ENCODE measurements at regions not wholly inside any gene's neighbourhood (a gene's known extent, or its start where the extent isn't known, plus 50 kb on each side); places are given as distances from the start of the nearest gene placed in this dataset.

DNA sequence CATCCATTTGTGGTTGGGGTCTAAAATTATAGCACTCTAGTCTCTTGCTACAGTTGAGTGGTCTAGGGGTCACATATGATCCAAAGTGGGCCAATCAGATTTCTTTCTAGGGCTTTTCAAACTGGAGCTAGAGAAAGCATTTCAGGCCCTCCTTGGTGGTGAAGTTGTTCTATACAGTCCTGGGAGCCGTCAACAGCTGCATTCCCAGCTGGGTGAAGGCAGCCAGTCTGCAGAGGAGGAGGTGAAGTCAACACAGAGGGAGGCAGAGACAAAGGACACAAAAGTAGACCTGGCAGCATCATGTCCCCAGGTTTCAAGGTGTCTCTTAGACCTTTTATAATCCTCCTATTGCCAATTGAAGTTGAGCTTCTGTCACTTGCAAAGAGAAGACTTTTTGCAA is 518.2 kb downstream of the BNC2 start:
- no peak for TF ChIP-seq EZH2phosphoT487 (IDR thresholded peaks at IDR 0.05; ENCODE audit: low read depth)
- TF ChIP-seq, protein P1, sequence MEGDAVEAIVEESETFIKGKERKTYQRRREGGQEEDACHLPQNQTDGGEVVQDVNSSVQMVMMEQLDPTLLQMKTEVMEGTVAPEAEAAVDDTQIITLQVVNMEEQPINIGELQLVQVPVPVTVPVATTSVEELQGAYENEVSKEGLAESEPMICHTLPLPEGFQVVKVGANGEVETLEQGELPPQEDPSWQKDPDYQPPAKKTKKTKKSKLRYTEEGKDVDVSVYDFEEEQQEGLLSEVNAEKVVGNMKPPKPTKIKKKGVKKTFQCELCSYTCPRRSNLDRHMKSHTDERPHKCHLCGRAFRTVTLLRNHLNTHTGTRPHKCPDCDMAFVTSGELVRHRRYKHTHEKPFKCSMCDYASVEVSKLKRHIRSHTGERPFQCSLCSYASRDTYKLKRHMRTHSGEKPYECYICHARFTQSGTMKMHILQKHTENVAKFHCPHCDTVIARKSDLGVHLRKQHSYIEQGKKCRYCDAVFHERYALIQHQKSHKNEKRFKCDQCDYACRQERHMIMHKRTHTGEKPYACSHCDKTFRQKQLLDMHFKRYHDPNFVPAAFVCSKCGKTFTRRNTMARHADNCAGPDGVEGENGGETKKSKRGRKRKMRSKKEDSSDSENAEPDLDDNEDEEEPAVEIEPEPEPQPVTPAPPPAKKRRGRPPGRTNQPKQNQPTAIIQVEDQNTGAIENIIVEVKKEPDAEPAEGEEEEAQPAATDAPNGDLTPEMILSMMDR (IDR thresholded peaks at IDR 0.05; ENCODE audit: low read depth, low read length): no peak

Data from OCI-LY3 (cell line).